ENCODE measurements at regions not wholly inside any gene's neighbourhood (a gene's known extent, or its start where the extent isn't known, plus 50 kb on each side); places are given as distances from the start of the nearest gene placed in this dataset.
A peak's percentile ranks its signal among the peaks of the same experiment; 100 is the strongest.

- TF ChIP-seq RAD21 (conservative IDR thresholded peaks at IDR 0.05) (no peak), REST (IDR thresholded peaks at IDR 0.05; ENCODE audit: borderline replicate concordance) (no peak), POLR2AphosphoS5 (IDR thresholded peaks at IDR 0.05) (peak; percentile 12), EP300 (conservative IDR thresholded peaks at IDR 0.05; ENCODE audit: poor library complexity, severe bottlenecking) (peak; percentile 25), SMC3 (conservative IDR thresholded peaks at IDR 0.05; ENCODE audit: poor library complexity) (no peak), EZH2 (IDR thresholded peaks at IDR 0.05; ENCODE audit: borderline replicate concordance, insufficient read depth, low read length, poor library complexity, severe bottlenecking) (no peak), TAF1 (IDR thresholded peaks at IDR 0.05; ENCODE audit: low read depth) (no peak), MXI1 (conservative IDR thresholded peaks at IDR 0.05; ENCODE audit: poor library complexity, severe bottlenecking) (no peak), CTCF (IDR thresholded peaks at IDR 0.05; ENCODE audit: poor library complexity, severe bottlenecking) (no peak)
- Histone ChIP-seq H2AFZ (ENCODE audit: low read depth, low read length) (no peak overlapping the region), H3K9ac (ENCODE audit: low read length) (no peak overlapping the region), H3K4me2 (ENCODE audit: low read length) (no peak overlapping the region), H4K20me1 (ENCODE audit: insufficient read depth) (no peaks in the 10 kb centered on the region), H3K27me3 (ENCODE audit: insufficient read depth, low read depth, low read length) (no peaks in the 10 kb centered on the region), H3K36me3 (ENCODE audit: insufficient read depth, low read length) (no peaks in the 10 kb centered on the region), H3K79me2 (replicated peaks; ENCODE audit: insufficient read depth, low read length) (no peaks in the 10 kb centered on the region), H3F3A (ENCODE audit: insufficient read depth, low read length, poor library complexity, severe bottlenecking) (no peaks in the 10 kb centered on the region), H3K9me2 (ENCODE audit: insufficient read depth, low read length) (no peaks in the 10 kb centered on the region), H3K9me3 (ENCODE audit: low read length) (no peaks in the 10 kb centered on the region), H3K27ac (ENCODE audit: low read length) (no peak overlapping the region), H3K4me3 (ENCODE audit: low read length) (no peak overlapping the region)
These were observed 967.6 kb upstream of the GJE1 start for GRCh38 chr6:141165002-141165665.

GRCh38 chr6:141164042-141164743, 968.5 kb upstream of the GJE1 start:
- Histone ChIP-seq H3K79me2 (replicated peaks; ENCODE audit: insufficient read depth, low read length) (no peaks in the 10 kb centered on the region), H4K20me1 (ENCODE audit: insufficient read depth) (no peaks in the 10 kb centered on the region), H3K36me3 (ENCODE audit: insufficient read depth, low read length) (no peaks in the 10 kb centered on the region), H3F3A (ENCODE audit: insufficient read depth, low read length, poor library complexity, severe bottlenecking) (no peaks in the 10 kb centered on the region), H3K4me2 (ENCODE audit: low read length) (no peak overlapping the region), H2AFZ (ENCODE audit: low read depth, low read length) (no peak overlapping the region), H3K9me3 (ENCODE audit: low read length) (no peaks in the 10 kb centered on the region), H3K9me2 (ENCODE audit: insufficient read depth, low read length) (no peaks in the 10 kb centered on the region), H3K9ac (ENCODE audit: low read length) (no peak overlapping the region), H3K4me3 (ENCODE audit: low read length) (no peak overlapping the region), H3K27me3 (ENCODE audit: insufficient read depth, low read depth, low read length) (no peaks in the 10 kb centered on the region), H3K27ac (ENCODE audit: low read length) (no peak overlapping the region)
- TF ChIP-seq POLR2AphosphoS5 (IDR thresholded peaks at IDR 0.05) (no peak), SMC3 (conservative IDR thresholded peaks at IDR 0.05; ENCODE audit: poor library complexity) (no peak), RAD21 (conservative IDR thresholded peaks at IDR 0.05) (no peak), TAF1 (IDR thresholded peaks at IDR 0.05; ENCODE audit: low read depth) (no peak), EP300 (conservative IDR thresholded peaks at IDR 0.05; ENCODE audit: poor library complexity, severe bottlenecking) (no peak), MXI1 (conservative IDR thresholded peaks at IDR 0.05; ENCODE audit: poor library complexity, severe bottlenecking) (no peak), EZH2 (IDR thresholded peaks at IDR 0.05; ENCODE audit: borderline replicate concordance, insufficient read depth, low read length, poor library complexity, severe bottlenecking) (no peak), CTCF (IDR thresholded peaks at IDR 0.05; ENCODE audit: poor library complexity, severe bottlenecking) (no peak), REST (IDR thresholded peaks at IDR 0.05; ENCODE audit: borderline replicate concordance) (no peak)

Measured in neural cell (in vitro differentiated cells).